Liver (tissue), 7 donors: ENCODE measurements at regions not wholly inside any gene's neighbourhood (a gene's known extent, or its start where the extent isn't known, plus 50 kb on each side); places are given as distances from the start of the nearest gene placed in this dataset.
A peak's percentile ranks its signal among the peaks of the same experiment; 100 is the strongest.

Experiments used
- DNase-seq: peaks from one replicate; pipeline ENCODE4 v3.0.0-alpha.2; 2017; ENCODE audit warnings: low spot score
- H3K27ac ChIP-seq, 2 donors: one replicate each; pipeline ENCODE4 v1.7.0; 2013; ENCODE audit warnings: inconsistent platforms in 2 of 2, low read length in 2 of 2, control low read depth in 1 of 2, low read depth in 1 of 2, mild to moderate bottlenecking in 1 of 2
- H3K27me3 ChIP-seq, 4 donors: one replicate each; pipeline versions ENCODE4 v1.6.1 to v1.7.0; 2013; ENCODE audit warnings: low read length in 3 of 4, inconsistent platforms in 1 of 4, mild to moderate bottlenecking in 1 of 4, moderate library complexity in 1 of 4; ENCODE audit not compliant: control insufficient read depth in 4 of 4, insufficient read depth in 4 of 4
- H3K36me3 ChIP-seq, 4 donors: one replicate each; pipeline versions ENCODE4 v1.6.1 to v1.7.0; 2013; ENCODE audit warnings: low read length in 3 of 4, mild to moderate bottlenecking in 3 of 4, low read depth in 1 of 4, moderate library complexity in 1 of 4; ENCODE audit not compliant: control insufficient read depth in 4 of 4, insufficient read depth in 3 of 4
- H3K4me1 ChIP-seq, 4 donors: one replicate each; pipeline versions ENCODE4 v1.6.1 to v1.7.0; 2013; ENCODE audit warnings: low read length in 3 of 4, mild to moderate bottlenecking in 3 of 4, moderate library complexity in 1 of 4; ENCODE audit not compliant: control insufficient read depth in 4 of 4, insufficient read depth in 4 of 4
- H3K4me3 ChIP-seq, 3 donors: one replicate each; pipeline versions ENCODE4 v1.6.1 to v1.7.0; 2013; ENCODE audit warnings: low read length in 3 of 3, control low read depth in 1 of 3, low read depth in 1 of 3, mild to moderate bottlenecking in 1 of 3
- H3K9ac ChIP-seq, 2 donors: one replicate each; pipeline ENCODE4 v1.7.0; 2013; ENCODE audit warnings: low read length in 2 of 2, mild to moderate bottlenecking in 2 of 2, moderate library complexity in 2 of 2, control low read depth in 1 of 2, low read depth in 1 of 2
- H3K9me3 ChIP-seq, 4 donors: one replicate each; pipeline versions ENCODE4 v1.6.1 to v1.7.0; 2013; ENCODE audit warnings: low read length in 3 of 4; ENCODE audit not compliant: control insufficient read depth in 4 of 4
- ATF3 ChIP-seq: IDR thresholded peaks from 2 replicates; pipeline ENCODE4 v1.6.1; 2016; ENCODE audit warnings: antibody characterized with exemption
- EGR1 ChIP-seq, 2 donors: IDR thresholded peaks; 2 replicates each; pipeline ENCODE4 v1.6.1; 2016 to 2018; ENCODE audit warnings: antibody characterized with exemption in 2 of 2, low read depth in 2 of 2
- GABPA ChIP-seq, 2 donors: IDR thresholded peaks in 1 of 2; conservative IDR thresholded peaks in 1 of 2; 2 replicates each; pipeline ENCODE4 v1.6.1; 2016; ENCODE audit warnings: antibody characterized with exemption in 2 of 2, mild to moderate bottlenecking in 1 of 2, moderate library complexity in 1 of 2
- HNF4A ChIP-seq, 2 donors: conservative IDR thresholded peaks; 2 replicates each; pipeline ENCODE4 v1.6.1; 2016; ENCODE audit warnings: antibody characterized with exemption in 2 of 2, mild to moderate bottlenecking in 2 of 2
- HNF4G ChIP-seq: IDR thresholded peaks from 2 replicates; pipeline ENCODE4 v1.6.1; 2016; ENCODE audit warnings: antibody characterized with exemption
- JUND ChIP-seq, 2 donors: IDR thresholded peaks; 2 replicates each; pipeline ENCODE4 v1.6.1; 2016; ENCODE audit warnings: antibody characterized with exemption in 2 of 2
- REST ChIP-seq: IDR thresholded peaks from 2 replicates; pipeline ENCODE4 v1.6.1; 2016; ENCODE audit warnings: antibody characterized with exemption, mild to moderate bottlenecking
- RXRA ChIP-seq, 2 donors: IDR thresholded peaks; 2 replicates each; pipeline ENCODE4 v1.6.1; 2017 to 2018; ENCODE audit warnings: antibody characterized with exemption in 2 of 2, mild to moderate bottlenecking in 1 of 2
- SP1 ChIP-seq: IDR thresholded peaks from 2 replicates; pipeline ENCODE4 v1.6.1; 2018; ENCODE audit warnings: antibody characterized with exemption, mild to moderate bottlenecking
- TAF1 ChIP-seq: conservative IDR thresholded peaks from 2 replicates; pipeline ENCODE4 v1.6.1; 2016; ENCODE audit warnings: antibody characterized with exemption, mild to moderate bottlenecking
- ZBTB33 ChIP-seq: IDR thresholded peaks from 2 replicates; pipeline ENCODE4 v1.6.1; 2016; ENCODE audit warnings: antibody characterized with exemption
- WGBS: extraction: QIAGEN DNeasy Blood & Tissue Kit; methylation state at CpG from one replicate; pipeline ENCODE4 v1.1.7; 2013; 5-methylcytosine and 5-hydroxymethylcytosine counted together
- donor health status: healthy.
- donor health status: healthy.
- donor health status: healthy.
- donor health status: healthy.

- no peak for TF ChIP-seq REST
- no peak for TF ChIP-seq EGR1 (IDR thresholded peaks at IDR 0.05; ENCODE audit: low read depth in 2 of 2)
These were observed 131.7 kb downstream of the GPX5 start (continued) for GRCh38 chr6:28657381-28657768.

GRCh38 chr6:28657769-28658465, 132.2 kb downstream of the GPX5 start:
- TF ChIP-seq HNF4G (no peak), EGR1 (IDR thresholded peaks at IDR 0.05; ENCODE audit: low read depth in 2 of 2) (no peak), SP1 (no peak), GABPA (IDR thresholded peaks at IDR 0.05 in 1 of 2, conservative IDR thresholded peaks at IDR 0.05 in 1 of 2) (no peak), JUND (IDR thresholded peaks at IDR 0.05) (no peak), TAF1 (no peak), RXRA (IDR thresholded peaks at IDR 0.05) (no peak), ATF3 (peak; percentile 100), REST (no peak), ZBTB33 (no peak), HNF4A (conservative IDR thresholded peaks at IDR 0.05) (peak; percentile 25 to 72)
- H3K9me3 ChIP-seq: peaks cover 0 to 3% (median 1%) of the 10 kb centered on the region in 4 donors
- H3K4me3 ChIP-seq: peak overlapping the region in 1 of 3 donors; percentile 25
- no peak overlapping the region for H3K27ac ChIP-seq
- H3K9ac ChIP-seq: no peak overlapping the region
- 6% methylated on average over 27 of the region's 27 CpGs for WGBS
- peaks cover 0 to 8% (median 0%) of the 10 kb centered on the region in 4 donors for H3K4me1 ChIP-seq
- no peaks in the 10 kb centered on the region for H3K36me3 ChIP-seq
- peaks cover 0 to 23% (median 9%) of the 10 kb centered on the region in 4 donors for H3K27me3 ChIP-seq
- peak; percentile 70 for DNase-seq
